Uterus (tissue), 2 donors: ENCODE measurements at regions not wholly inside any gene's neighbourhood (a gene's known extent, or its start where the extent isn't known, plus 50 kb on each side); places are given as distances from the start of the nearest gene placed in this dataset.

Experiments
- POLR2A ChIP-seq, 2 donors: fragments of 450-650 bp; IDR thresholded peaks; one replicate each; pipeline ENCODE4 v1.6.1; 2016; ENCODE audit warnings: antibody characterized with exemption in 2 of 2, mild to moderate bottlenecking in 1 of 2, moderate library complexity in 1 of 2
- TF ChIP-seq, protein P1 (sequence below), 4 experiments: fragments of 200-600 bp in 2 of 4; fragments of 450-650 bp in 2 of 4; sonication (generic) in 2 of 4; IDR thresholded peaks; one replicate each; pipeline ENCODE4 v1.5.1; 2016 to 2019; ENCODE audit warnings: antibody characterized with exemption in 4 of 4, mild to moderate bottlenecking in 2 of 4, moderate library complexity in 1 of 4

DNA sequence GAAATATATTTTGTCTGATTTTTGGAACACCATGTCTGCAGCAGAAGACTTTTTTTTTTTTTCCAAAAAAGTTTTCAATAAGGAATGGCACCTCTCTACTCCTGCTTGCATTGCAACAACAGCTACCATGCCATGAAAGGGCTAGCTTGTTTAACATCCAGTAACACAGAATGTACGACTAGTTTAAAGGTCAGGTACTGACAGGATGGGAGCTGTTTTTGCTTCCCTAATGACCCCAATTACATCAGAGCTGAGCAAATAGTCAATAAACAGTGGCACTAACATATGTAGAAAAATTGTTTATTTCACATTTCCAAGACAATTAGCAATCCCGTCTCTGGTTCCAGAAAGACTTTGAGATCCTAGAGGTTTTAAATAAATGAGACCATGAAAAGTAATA is 693.8 kb downstream of the NR2F1-AS1 start:
- TF ChIP-seq, protein P1, sequence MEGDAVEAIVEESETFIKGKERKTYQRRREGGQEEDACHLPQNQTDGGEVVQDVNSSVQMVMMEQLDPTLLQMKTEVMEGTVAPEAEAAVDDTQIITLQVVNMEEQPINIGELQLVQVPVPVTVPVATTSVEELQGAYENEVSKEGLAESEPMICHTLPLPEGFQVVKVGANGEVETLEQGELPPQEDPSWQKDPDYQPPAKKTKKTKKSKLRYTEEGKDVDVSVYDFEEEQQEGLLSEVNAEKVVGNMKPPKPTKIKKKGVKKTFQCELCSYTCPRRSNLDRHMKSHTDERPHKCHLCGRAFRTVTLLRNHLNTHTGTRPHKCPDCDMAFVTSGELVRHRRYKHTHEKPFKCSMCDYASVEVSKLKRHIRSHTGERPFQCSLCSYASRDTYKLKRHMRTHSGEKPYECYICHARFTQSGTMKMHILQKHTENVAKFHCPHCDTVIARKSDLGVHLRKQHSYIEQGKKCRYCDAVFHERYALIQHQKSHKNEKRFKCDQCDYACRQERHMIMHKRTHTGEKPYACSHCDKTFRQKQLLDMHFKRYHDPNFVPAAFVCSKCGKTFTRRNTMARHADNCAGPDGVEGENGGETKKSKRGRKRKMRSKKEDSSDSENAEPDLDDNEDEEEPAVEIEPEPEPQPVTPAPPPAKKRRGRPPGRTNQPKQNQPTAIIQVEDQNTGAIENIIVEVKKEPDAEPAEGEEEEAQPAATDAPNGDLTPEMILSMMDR (IDR thresholded peaks at IDR 0.05): no peak
- TF ChIP-seq POLR2A (IDR thresholded peaks at IDR 0.05): no peak
